SK-N-SH treated with all-trans-retinoic acid at 6 μM for 48 hours (cell line): ENCODE measurements at regions not wholly inside any gene's neighbourhood (a gene's known extent, or its start where the extent isn't known, plus 50 kb on each side); places are given as distances from the start of the nearest gene placed in this dataset.

ENCODE experiments used
- ARNTL ChIP-seq: fragments of 450-650 bp; formaldehyde crosslinking; IDR thresholded peaks from 2 replicates; pipeline ENCODE4 v1.5.0; 2020; ENCODE audit warnings: low read depth, mild to moderate bottlenecking, moderate library complexity, borderline replicate concordance
- BACH2 ChIP-seq: fragments of 250-450 bp; sonication (Bioruptor Pico); IDR thresholded peaks from 2 replicates; pipeline ENCODE4 v1.9.0; 2021; ENCODE audit warnings: mild to moderate bottlenecking, borderline replicate concordance
- CSDC2 ChIP-seq: fragments of 250-450 bp; sonication (Bioruptor Pico); IDR thresholded peaks from 2 replicates; pipeline ENCODE4 v1.5.0; 2020; ENCODE audit warnings: mild to moderate bottlenecking, moderate library complexity
- CSRNP3 ChIP-seq: fragments of 250-450 bp; sonication (Bioruptor Pico); IDR thresholded peaks from 2 replicates; pipeline ENCODE4 v1.5.1; 2021; ENCODE audit warnings: mild to moderate bottlenecking, moderate library complexity
- PATZ1 ChIP-seq: fragments of 250-450 bp; sonication (Bioruptor Pico); IDR thresholded peaks from 2 replicates; pipeline ENCODE4 v1.8.0; 2020; ENCODE audit warnings: mild to moderate bottlenecking, moderate library complexity, borderline replicate concordance
- TSHZ2 ChIP-seq: fragments of 250-450 bp; sonication (Bioruptor Pico); IDR thresholded peaks from 2 replicates; pipeline ENCODE4 v1.5.0; 2020; ENCODE audit warnings: mild to moderate bottlenecking, moderate library complexity
- ZNF565 ChIP-seq: fragments of 450-650 bp; formaldehyde crosslinking; conservative IDR thresholded peaks from 2 replicates; pipeline ENCODE4 v1.5.0; 2020; ENCODE audit warnings: low read depth, mild to moderate bottlenecking, moderate library complexity
- ZNF8 ChIP-seq: fragments of 450-650 bp; formaldehyde crosslinking; IDR thresholded peaks from 2 replicates; pipeline ENCODE4 v1.5.0; 2020; ENCODE audit warnings: mild to moderate bottlenecking, moderate library complexity

GRCh38 chr1:103162360-103162759, 54.0 kb upstream of the COL11A1 start:
- TF ChIP-seq ARNTL (CRISPR knock-in tag) (no peak), PATZ1 (no peak), CSRNP3 (CRISPR knock-in tag) (no peak), ZNF565 (CRISPR knock-in tag) (no peak), CSDC2 (CRISPR knock-in tag) (no peak), ZNF8 (CRISPR knock-in tag) (no peak), TSHZ2 (CRISPR knock-in tag) (no peak), BACH2 (CRISPR knock-in tag) (no peak)
